ENCODE measurements at regions not wholly inside any gene's neighbourhood (a gene's known extent, or its start where the extent isn't known, plus 50 kb on each side); places are given as distances from the start of the nearest gene placed in this dataset.
"Not testable (repeated sequence)": the region's sequence is repeated elsewhere in the genome, so short reads cannot be mapped to it uniquely, and the experiment has no call there.

DNA sequence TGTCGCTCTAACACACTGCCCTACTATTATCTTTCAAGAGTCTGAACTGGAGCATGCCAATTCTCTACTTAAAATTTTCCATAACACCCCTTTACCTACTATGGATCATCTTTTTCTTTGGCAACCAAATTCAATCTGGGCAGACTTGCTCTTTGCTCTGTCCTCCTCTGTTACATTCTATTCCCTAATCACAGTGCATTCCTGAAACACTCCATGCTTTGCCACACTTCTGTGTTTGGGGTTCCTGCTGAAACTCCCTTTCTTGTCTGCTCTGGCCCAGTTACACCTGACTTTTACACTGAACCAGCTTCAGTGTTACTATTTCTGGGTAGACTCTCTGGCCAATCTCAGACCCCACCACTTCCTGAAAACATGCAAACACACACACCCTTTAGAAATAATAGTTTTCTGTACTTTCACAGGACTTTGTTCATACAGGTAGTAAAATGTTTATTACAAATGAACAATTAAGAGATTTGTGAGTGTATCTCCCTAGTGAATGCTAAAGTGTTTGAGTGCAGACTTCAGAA is 119.9 kb upstream of the DCC start:
- DNase-seq: no peak

DNA sequence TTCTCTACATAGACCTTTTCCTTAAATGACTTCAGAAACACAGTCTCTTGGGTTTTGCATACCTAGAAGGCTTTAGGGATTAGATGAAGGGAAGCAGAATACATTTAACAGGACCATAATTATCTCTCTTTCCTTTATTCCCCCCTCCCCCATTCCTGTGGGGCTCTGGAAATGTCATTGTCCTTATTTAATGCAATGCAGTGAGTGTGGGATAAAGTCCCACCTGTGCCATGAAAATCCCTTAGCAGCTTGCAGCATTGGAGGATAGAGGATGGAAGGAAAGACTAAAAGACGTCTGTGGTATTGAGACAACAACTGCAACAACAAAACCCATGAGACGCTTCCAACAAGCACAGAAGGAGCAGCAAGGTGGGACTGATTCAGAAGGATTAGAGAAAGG is 117.8 kb upstream of the DCC start:
- DNase-seq: no peak

GRCh38 chr18:52227536-52227935 is 112.5 kb upstream of the DCC start:
- no peak for DNase-seq

GRCh38 chr18:52228166-52228565 is 111.8 kb upstream of the DCC start:
- no peak for DNase-seq

DNA sequence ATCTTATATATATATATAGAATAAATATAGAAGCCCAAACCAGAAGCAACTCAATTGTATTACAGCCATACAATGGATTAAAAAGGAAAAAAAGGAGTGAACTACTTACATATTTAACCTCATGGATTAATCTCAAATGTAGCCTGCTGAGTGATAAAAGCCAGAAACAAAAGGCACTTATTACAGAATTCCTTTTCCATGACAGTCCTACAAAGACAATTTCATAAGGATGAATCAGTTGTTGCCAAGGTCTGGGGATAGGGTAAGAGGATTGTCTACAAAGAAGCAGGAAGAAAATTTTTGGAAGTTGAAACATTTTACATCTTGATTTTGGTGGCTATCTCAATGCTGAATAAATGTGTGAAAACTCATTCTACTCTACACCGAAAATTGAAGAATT is 103.9 kb upstream of the DCC start:
- no peak for DNase-seq

- no peak for DNase-seq
Measured at GRCh38 chr18:52237551-52237950, 102.4 kb upstream of the DCC start.

- no peak for DNase-seq
Measured at GRCh38 chr18:52242711-52243110, 97.3 kb upstream of the DCC start.

DNA sequence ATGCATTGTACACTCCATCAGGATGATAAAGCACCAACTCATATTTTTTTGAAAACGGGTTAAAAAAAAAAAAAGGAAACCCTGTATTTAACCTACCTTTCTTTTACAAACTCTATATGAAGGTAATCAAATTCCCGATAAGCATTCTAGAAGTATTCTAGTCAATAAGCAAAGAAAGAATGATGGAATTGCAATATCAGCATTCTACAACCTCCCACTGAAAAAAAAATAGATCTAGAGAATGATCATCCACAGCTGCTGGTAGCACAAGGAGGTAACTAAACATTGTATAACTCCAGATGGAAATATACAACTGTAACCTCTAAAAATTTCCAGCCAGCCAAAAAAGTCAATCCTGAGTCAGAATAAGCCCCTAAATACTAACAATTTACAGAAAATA is 95.3 kb upstream of the DCC start:
- no peak for DNase-seq

- no peak for DNase-seq
Measured at GRCh38 chr18:52254367-52254766, 85.6 kb upstream of the DCC start.

DNA sequence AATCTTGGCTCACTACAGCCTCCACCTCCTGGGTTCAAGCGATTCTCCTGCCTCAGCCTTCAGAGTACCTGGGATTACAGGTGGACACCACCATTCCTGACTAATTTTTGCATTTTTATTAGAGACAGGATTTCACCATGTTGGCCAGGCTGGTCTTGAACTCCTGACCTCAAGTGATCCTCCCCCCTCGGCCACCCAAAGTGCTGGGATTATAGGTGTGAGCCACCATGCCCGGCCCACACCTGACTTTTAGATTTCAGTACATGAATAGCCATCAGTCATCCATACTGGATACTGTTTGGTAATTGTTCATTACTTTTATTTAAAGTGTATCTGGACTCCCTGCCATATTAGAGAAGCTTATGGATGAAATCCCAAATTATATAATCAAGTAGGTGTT is 82.6 kb upstream of the DCC start:
- DNase-seq: not testable (repeated sequence)

DNA sequence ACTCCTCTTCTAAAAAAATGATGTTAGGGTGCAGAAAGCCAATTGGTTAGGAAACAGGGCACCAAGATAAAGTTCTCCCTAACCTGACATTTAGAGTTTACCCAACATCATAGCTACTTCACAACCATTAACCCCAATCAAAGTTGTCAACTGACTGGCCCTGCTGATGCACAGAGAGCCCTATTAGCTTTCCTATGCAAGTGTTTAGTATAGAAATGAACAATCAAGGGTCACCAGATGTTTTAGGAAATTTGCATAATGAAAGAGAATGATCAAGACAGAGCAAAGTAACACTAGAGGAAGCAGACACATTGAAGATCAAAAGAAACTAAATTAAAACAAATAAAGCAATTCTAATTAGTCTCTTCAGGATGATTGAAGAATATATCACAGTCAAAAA is 64.2 kb upstream of the DCC start:
- no peak for DNase-seq

- no peak for DNase-seq
Measured at GRCh38 chr18:52277785-52278184, 62.2 kb upstream of the DCC start.

- DNase-seq: no peak
Measured at GRCh38 chr18:52278191-52278590, 61.8 kb upstream of the DCC start.

- no peak for DNase-seq
Measured at GRCh38 chr18:52280702-52281101, 59.3 kb upstream of the DCC start.

DNA sequence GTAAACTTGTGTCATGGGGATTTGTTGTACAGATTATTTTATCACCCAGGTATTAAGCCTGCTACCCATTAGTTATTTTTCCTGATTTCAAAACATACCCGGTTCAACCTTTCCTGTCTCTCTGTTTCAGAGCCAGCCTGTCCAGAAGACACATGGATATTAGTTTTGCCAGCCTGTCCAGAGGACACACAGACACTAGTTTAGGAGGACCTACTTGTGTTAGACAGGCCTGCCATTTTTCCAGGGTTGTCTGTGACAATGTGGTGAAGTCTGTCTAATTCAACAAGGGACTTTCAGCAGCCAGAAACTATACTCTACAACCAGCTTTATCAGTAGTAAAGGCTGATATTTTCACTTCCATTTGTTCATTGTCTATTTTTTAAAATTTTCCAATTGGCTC is 56.1 kb upstream of the DCC start:
- no peak for DNase-seq

- DNase-seq: no peak
Measured at GRCh38 chr18:52286675-52287074, 53.3 kb upstream of the DCC start.

- DNase-seq: no peak
Measured at GRCh38 chr18:52287151-52287550, 52.8 kb upstream of the DCC start.

DNA sequence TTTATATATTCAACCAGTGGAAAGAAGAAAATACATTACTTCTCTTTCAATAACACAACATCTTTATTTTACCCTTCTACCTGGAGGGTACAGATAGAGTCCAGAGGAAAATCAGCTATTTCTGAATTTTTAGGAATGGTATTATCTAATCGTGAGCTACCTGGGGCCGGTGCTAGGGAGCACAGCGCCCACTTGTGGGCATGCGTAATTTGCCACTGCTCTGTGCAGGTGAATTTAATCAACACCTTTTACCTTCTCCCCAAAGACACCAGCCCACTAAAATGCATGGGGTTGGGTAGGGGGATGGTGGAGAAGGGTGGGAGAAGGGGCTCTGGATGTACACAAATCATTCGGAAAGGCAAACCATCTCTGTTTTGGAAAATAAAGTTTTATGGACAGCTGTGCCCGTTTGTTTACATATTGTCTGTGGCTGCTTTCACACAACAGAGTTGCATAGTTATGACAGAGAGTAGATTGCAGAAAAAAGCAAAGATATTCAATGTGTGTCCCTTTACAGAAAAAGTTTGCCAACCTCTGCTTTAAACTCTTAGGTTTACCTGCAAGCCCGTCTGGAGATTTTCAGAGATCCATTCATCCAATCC is 51.5 kb upstream of the DCC start:
- no peak for DNase-seq

GRCh38 chr18:52289392-52289791 is 50.6 kb upstream of the DCC start:
- no peak for DNase-seq
